ENCODE measurements at regions not wholly inside any gene's neighbourhood (a gene's known extent, or its start where the extent isn't known, plus 50 kb on each side); places are given as distances from the start of the nearest gene placed in this dataset.

- no peaks in the 10 kb centered on the region for H3K36me3 ChIP-seq (ENCODE audit: control insufficient read depth in 2 of 2, insufficient read depth in 2 of 2, low read length in 1 of 2)
- H3K4me3 ChIP-seq (ENCODE audit: low read length in 2 of 2): no peak overlapping the region
- no peak overlapping the region for H3K27ac ChIP-seq (ENCODE audit: low read depth in 1 of 2, low read length in 1 of 2)
- H3K27me3 ChIP-seq (ENCODE audit: control insufficient read depth in 2 of 2, insufficient read depth in 1 of 2, low read length in 1 of 2): no peaks in the 10 kb centered on the region
- DNase-seq (ENCODE audit: low read depth in 6 of 9, low spot score in 9 of 9): no peak
- WGBS: 93% methylated on average over 4 of the region's 4 CpGs
- H3K4me1 ChIP-seq (ENCODE audit: control insufficient read depth in 2 of 2, insufficient read depth in 2 of 2, low read length in 2 of 2): no peaks in the 10 kb centered on the region
- H3K9me3 ChIP-seq (ENCODE audit: control insufficient read depth in 2 of 2, insufficient read depth in 1 of 2, low read length in 1 of 2): no peaks in the 10 kb centered on the region
Measured at GRCh38 chr6:12221856-12222255, 68.3 kb upstream of the EDN1 start.

- WGBS: 92% methylated on average over 19 of the region's 19 CpGs
- H3K27ac ChIP-seq (ENCODE audit: low read depth in 1 of 2, low read length in 1 of 2): peak overlapping the region in 1 of 2 donors; percentile 39
Measured at GRCh38 chr6:12222405-12223366, 67.5 kb upstream of the EDN1 start.

GRCh38 chr6:12223383-12223782, 66.8 kb upstream of the EDN1 start:
- Histone ChIP-seq H3K9me3 (ENCODE audit: control insufficient read depth in 2 of 2, insufficient read depth in 1 of 2, low read length in 1 of 2) (no peaks in the 10 kb centered on the region), H3K4me1 (ENCODE audit: control insufficient read depth in 2 of 2, insufficient read depth in 2 of 2, low read length in 2 of 2) (no peaks in the 10 kb centered on the region), H3K36me3 (ENCODE audit: control insufficient read depth in 2 of 2, insufficient read depth in 2 of 2, low read length in 1 of 2) (no peaks in the 10 kb centered on the region), H3K4me3 (ENCODE audit: low read length in 2 of 2) (no peak overlapping the region), H3K27me3 (ENCODE audit: control insufficient read depth in 2 of 2, insufficient read depth in 1 of 2, low read length in 1 of 2) (no peaks in the 10 kb centered on the region), H3K27ac (ENCODE audit: low read depth in 1 of 2, low read length in 1 of 2) (no peak overlapping the region)
- 96% methylated on average over 5 of the region's 5 CpGs for WGBS
- DNase-seq (ENCODE audit: low read depth in 6 of 9, low spot score in 9 of 9): no peak

More at GRCh38 chr6:12222405-12223366, 67.5 kb upstream of the EDN1 start:
- DNase-seq (ENCODE audit: low read depth in 6 of 9, low spot score in 9 of 9): no peak
- Histone ChIP-seq H3K27me3 (ENCODE audit: control insufficient read depth in 2 of 2, insufficient read depth in 1 of 2, low read length in 1 of 2) (no peaks in the 10 kb centered on the region), H3K9me3 (ENCODE audit: control insufficient read depth in 2 of 2, insufficient read depth in 1 of 2, low read length in 1 of 2) (no peaks in the 10 kb centered on the region), H3K4me1 (ENCODE audit: control insufficient read depth in 2 of 2, insufficient read depth in 2 of 2, low read length in 2 of 2) (no peaks in the 10 kb centered on the region), H3K4me3 (ENCODE audit: low read length in 2 of 2) (no peak overlapping the region), H3K36me3 (ENCODE audit: control insufficient read depth in 2 of 2, insufficient read depth in 2 of 2, low read length in 1 of 2) (no peaks in the 10 kb centered on the region)

DNA sequence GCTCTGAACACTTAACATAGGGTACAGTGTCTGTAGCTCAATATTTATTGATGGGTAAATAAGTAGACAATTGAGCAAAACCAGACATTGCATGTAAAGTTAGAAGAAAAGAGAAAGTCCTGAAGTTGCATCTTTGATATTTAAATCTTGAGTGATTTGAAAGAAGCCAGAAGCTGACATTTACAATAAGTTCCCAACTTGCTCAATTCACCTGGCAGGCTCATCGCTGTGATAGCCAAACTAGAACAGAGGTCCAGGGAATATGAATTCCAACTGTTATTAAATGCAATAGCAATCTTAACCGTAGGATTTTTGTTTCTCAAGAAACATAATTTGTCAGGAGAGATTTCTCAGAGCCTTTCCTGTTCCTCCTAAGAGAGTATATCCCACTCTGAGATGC, 65.9 kb upstream of the EDN1 start:
- H3K27me3 ChIP-seq (ENCODE audit: control insufficient read depth in 2 of 2, insufficient read depth in 1 of 2, low read length in 1 of 2): no peaks in the 10 kb centered on the region
- H3K36me3 ChIP-seq (ENCODE audit: control insufficient read depth in 2 of 2, insufficient read depth in 2 of 2, low read length in 1 of 2): no peaks in the 10 kb centered on the region
- 95% methylated on average over 2 of the region's 2 CpGs for WGBS
- no peaks in the 10 kb centered on the region for H3K4me1 ChIP-seq (ENCODE audit: control insufficient read depth in 2 of 2, insufficient read depth in 2 of 2, low read length in 2 of 2)
- no peak overlapping the region for H3K27ac ChIP-seq (ENCODE audit: low read depth in 1 of 2, low read length in 1 of 2)
- DNase-seq (ENCODE audit: low read depth in 6 of 9, low spot score in 9 of 9): no peak
- H3K9me3 ChIP-seq (ENCODE audit: control insufficient read depth in 2 of 2, insufficient read depth in 1 of 2, low read length in 1 of 2): no peaks in the 10 kb centered on the region
- no peak overlapping the region for H3K4me3 ChIP-seq (ENCODE audit: low read length in 2 of 2)

DNA sequence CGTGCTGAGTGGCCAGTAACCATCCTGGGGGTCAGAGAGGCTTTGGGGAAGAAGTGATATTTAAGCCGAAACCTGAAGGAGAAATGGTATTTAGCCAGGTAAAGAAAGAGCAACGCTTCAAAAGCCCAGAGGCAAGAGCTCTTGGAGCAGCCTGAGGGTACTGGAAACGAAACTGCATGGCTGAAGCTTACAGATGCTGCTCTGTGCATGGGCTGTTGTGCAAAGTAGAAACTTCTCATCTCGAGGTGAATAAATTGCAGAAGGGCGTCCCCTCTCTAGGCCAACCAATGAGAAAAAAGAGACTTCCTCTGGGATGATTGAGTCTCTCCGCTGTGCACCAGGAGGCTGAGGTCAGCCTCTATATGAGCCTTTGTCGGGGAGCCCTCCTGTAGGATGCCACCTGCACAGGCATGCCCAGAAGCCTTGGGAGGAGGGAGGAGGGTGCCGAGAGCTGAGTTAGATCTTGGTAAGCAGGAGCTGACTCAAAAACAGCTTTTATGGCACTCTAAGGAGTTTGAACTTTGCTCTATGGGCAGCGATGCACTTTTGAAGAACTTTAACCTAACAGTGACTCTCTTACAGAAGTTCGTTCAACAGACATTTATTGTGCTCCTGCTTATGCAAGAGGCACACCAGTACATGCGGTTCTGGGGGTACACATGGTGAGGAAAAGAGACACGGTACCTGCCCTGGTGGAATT, 61.6 kb upstream of the EDN1 start:
- DNase-seq (ENCODE audit: low read depth in 6 of 9, low spot score in 9 of 9): no peak
- Histone ChIP-seq H3K9me3 (ENCODE audit: control insufficient read depth in 2 of 2, insufficient read depth in 1 of 2, low read length in 1 of 2) (no peaks in the 10 kb centered on the region), H3K4me1 (ENCODE audit: control insufficient read depth in 2 of 2, insufficient read depth in 2 of 2, low read length in 2 of 2) (peaks cover 0 to under 1% of the 10 kb centered on the region in 2 donors), H3K27me3 (ENCODE audit: control insufficient read depth in 2 of 2, insufficient read depth in 1 of 2, low read length in 1 of 2) (no peaks in the 10 kb centered on the region), H3K4me3 (ENCODE audit: low read length in 2 of 2) (no peak overlapping the region), H3K36me3 (ENCODE audit: control insufficient read depth in 2 of 2, insufficient read depth in 2 of 2, low read length in 1 of 2) (no peaks in the 10 kb centered on the region), H3K27ac (ENCODE audit: low read depth in 1 of 2, low read length in 1 of 2) (no peak overlapping the region)
- 92% methylated on average over 13 of the region's 13 CpGs for WGBS

DNA sequence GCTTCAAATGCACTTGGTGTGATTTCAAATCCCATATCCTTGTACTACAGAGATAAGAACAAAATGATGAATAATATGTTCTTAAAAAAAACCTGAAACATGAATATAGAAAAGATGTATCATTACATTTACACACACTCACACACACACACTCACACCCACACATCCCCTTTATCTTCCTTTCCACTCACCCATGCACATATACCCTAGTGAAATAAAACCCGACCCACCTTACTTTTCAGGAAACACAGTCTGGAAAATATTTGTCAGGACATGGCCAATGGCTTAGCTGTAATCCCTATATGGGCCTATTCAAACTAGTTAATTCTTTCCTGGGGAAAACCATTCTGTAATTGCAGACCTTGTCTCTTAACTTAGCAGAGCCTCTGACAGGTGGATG, 60.8 kb upstream of the EDN1 start:
- Histone ChIP-seq H3K36me3 (ENCODE audit: control insufficient read depth in 2 of 2, insufficient read depth in 2 of 2, low read length in 1 of 2) (no peaks in the 10 kb centered on the region), H3K9me3 (ENCODE audit: control insufficient read depth in 2 of 2, insufficient read depth in 1 of 2, low read length in 1 of 2) (no peaks in the 10 kb centered on the region), H3K4me3 (ENCODE audit: low read length in 2 of 2) (no peak overlapping the region), H3K4me1 (ENCODE audit: control insufficient read depth in 2 of 2, insufficient read depth in 2 of 2, low read length in 2 of 2) (peaks cover 0 to 6% of the 10 kb centered on the region in 2 donors), H3K27me3 (ENCODE audit: control insufficient read depth in 2 of 2, insufficient read depth in 1 of 2, low read length in 1 of 2) (no peaks in the 10 kb centered on the region), H3K27ac (ENCODE audit: low read depth in 1 of 2, low read length in 1 of 2) (no peak overlapping the region)
- DNase-seq (ENCODE audit: low read depth in 6 of 9, low spot score in 9 of 9): no peak
- WGBS: 87% methylated on average over 1 of the region's 1 CpG

DNA sequence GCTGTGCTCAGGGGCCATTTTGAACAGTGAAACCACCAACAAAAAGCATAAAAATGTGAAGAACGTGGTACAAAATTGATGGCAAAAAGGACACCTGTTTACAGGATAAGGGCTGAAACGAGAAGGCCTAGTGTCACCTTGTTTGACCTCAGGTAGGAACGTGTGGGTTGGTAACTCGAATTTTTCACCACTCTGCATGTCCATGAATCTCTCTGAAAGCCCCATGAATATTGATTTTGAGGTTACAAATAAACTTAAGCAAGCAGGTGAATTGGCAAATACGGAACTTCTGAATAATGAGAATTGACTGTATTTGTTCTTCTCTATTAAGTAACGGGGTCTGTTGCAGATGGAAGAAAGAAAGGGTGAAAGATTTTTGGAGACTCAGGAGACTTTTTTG, 59.6 kb upstream of the EDN1 start:
- H3K4me1 ChIP-seq (ENCODE audit: control insufficient read depth in 2 of 2, insufficient read depth in 2 of 2, low read length in 2 of 2): peaks cover 0 to 8% of the 10 kb centered on the region in 2 donors
- H3K27me3 ChIP-seq (ENCODE audit: control insufficient read depth in 2 of 2, insufficient read depth in 1 of 2, low read length in 1 of 2): no peaks in the 10 kb centered on the region
- no peak for DNase-seq (ENCODE audit: low read depth in 6 of 9, low spot score in 9 of 9)
- 94% methylated on average over 6 of the region's 6 CpGs for WGBS
- H3K4me3 ChIP-seq (ENCODE audit: low read length in 2 of 2): no peak overlapping the region
- H3K9me3 ChIP-seq (ENCODE audit: control insufficient read depth in 2 of 2, insufficient read depth in 1 of 2, low read length in 1 of 2): no peaks in the 10 kb centered on the region
- no peaks in the 10 kb centered on the region for H3K36me3 ChIP-seq (ENCODE audit: control insufficient read depth in 2 of 2, insufficient read depth in 2 of 2, low read length in 1 of 2)
- H3K27ac ChIP-seq (ENCODE audit: low read depth in 1 of 2, low read length in 1 of 2): no peak overlapping the region

GRCh38 chr6:12232339-12232738, 57.8 kb upstream of the EDN1 start:
- DNase-seq (ENCODE audit: low read depth in 6 of 9, low spot score in 9 of 9): no peak
- Histone ChIP-seq H3K27me3 (ENCODE audit: control insufficient read depth in 2 of 2, insufficient read depth in 1 of 2, low read length in 1 of 2) (no peaks in the 10 kb centered on the region), H3K4me3 (ENCODE audit: low read length in 2 of 2) (no peak overlapping the region), H3K9me3 (ENCODE audit: control insufficient read depth in 2 of 2, insufficient read depth in 1 of 2, low read length in 1 of 2) (no peaks in the 10 kb centered on the region), H3K4me1 (ENCODE audit: control insufficient read depth in 2 of 2, insufficient read depth in 2 of 2, low read length in 2 of 2) (peaks cover 0 to 8% of the 10 kb centered on the region in 2 donors), H3K27ac (ENCODE audit: low read depth in 1 of 2, low read length in 1 of 2) (no peak overlapping the region), H3K36me3 (ENCODE audit: control insufficient read depth in 2 of 2, insufficient read depth in 2 of 2, low read length in 1 of 2) (no peaks in the 10 kb centered on the region)
- 78% methylated on average over 3 of the region's 3 CpGs for WGBS

GRCh38 chr6:12232821-12233220, 57.3 kb upstream of the EDN1 start:
- Histone ChIP-seq H3K36me3 (ENCODE audit: control insufficient read depth in 2 of 2, insufficient read depth in 2 of 2, low read length in 1 of 2) (no peaks in the 10 kb centered on the region), H3K27me3 (ENCODE audit: control insufficient read depth in 2 of 2, insufficient read depth in 1 of 2, low read length in 1 of 2) (no peaks in the 10 kb centered on the region), H3K4me1 (ENCODE audit: control insufficient read depth in 2 of 2, insufficient read depth in 2 of 2, low read length in 2 of 2) (peaks cover 0 to 8% of the 10 kb centered on the region in 2 donors), H3K27ac (ENCODE audit: low read depth in 1 of 2, low read length in 1 of 2) (no peak overlapping the region), H3K9me3 (ENCODE audit: control insufficient read depth in 2 of 2, insufficient read depth in 1 of 2, low read length in 1 of 2) (no peaks in the 10 kb centered on the region), H3K4me3 (ENCODE audit: low read length in 2 of 2) (no peak overlapping the region)
- DNase-seq (ENCODE audit: low read depth in 6 of 9, low spot score in 9 of 9): no peak
- 87% methylated on average over 1 of the region's 1 CpG for WGBS
